PC-3 (cell line): ENCODE measurements at regions not wholly inside any gene's neighbourhood (a gene's known extent, or its start where the extent isn't known, plus 50 kb on each side); places are given as distances from the start of the nearest gene placed in this dataset.

Experiments used
- CTCF ChIP-seq: fragments of 300-600 bp; sonication (generic); conservative IDR thresholded peaks from 2 replicates; pipeline ENCODE4 v1.5.1; 2017; ENCODE audit warnings: antibody characterized with exemption, low read depth, mild to moderate bottlenecking, low read length
- EZH2 ChIP-seq: fragments of 300-600 bp; sonication (generic); IDR thresholded peaks from one replicate; pipeline ENCODE4 v1.6.1; 2017; ENCODE audit warnings: antibody characterized with exemption, mild to moderate bottlenecking, low read length; ENCODE audit not compliant: unreplicated experiment
- EZH2phosphoT487 ChIP-seq: fragments of 300-600 bp; sonication (generic); IDR thresholded peaks from 2 replicates; pipeline ENCODE4 v1.6.1; 2018; ENCODE audit warnings: mild to moderate bottlenecking, antibody characterized with exemption, low read length, borderline replicate concordance

- TF ChIP-seq CTCF (no peak), EZH2 (no peak), EZH2phosphoT487 (no peak)
These were observed 175.7 kb upstream of the ADAMTS9 start for GRCh38 chr3:64863226-64864212.
